IMR-90 (cell line): ENCODE measurements at regions not wholly inside any gene's neighbourhood (a gene's known extent, or its start where the extent isn't known, plus 50 kb on each side); places are given as distances from the start of the nearest gene placed in this dataset.

Experiments used
- ATAC-seq: fragments of 200-7000 bp; cut with Tn5 transposase; 2 replicates; pipeline ENCODE4 v1.9.1; 2020; ENCODE audit warnings: low read depth, mild to moderate bottlenecking, moderate library complexity
- BruUV-seq: library from RNA; stranded (reverse); fragments of 400-500 nt; replicated peaks from 2 replicates; lab custom pipeline; 2021; lab: Mats Ljungman, UMichigan
- CTCF ChIA-PET: fragments of 300-600 bp; formaldehyde crosslinking; extraction: SDS; loops from one replicate; lab custom pipeline; 2021; ENCODE audit warnings: antibody characterized with exemption; lab: Yijun Ruan, JAX
- POLR2A ChIA-PET: fragments of 300-600 bp; sonication (Branson Sonifier 250); formaldehyde crosslinking; loops from one replicate; lab custom pipeline; 2022; ENCODE audit warnings: antibody characterized with exemption; ENCODE audit not compliant: unreplicated experiment; lab: Charles Lee
- DNase-seq: peaks from one replicate; pipeline ENCODE4 v3.0.0; 2013
- H2AFZ ChIP-seq: replicated peaks from 2 replicates; pipeline ENCODE3; 2013; ENCODE audit warnings: low read length, mild to moderate bottlenecking; ENCODE audit not compliant: poor library complexity
- H2AK5ac ChIP-seq: 2 replicates; pipeline ENCODE4 v1.6.1; 2013; ENCODE audit warnings: low read depth, low read length, inconsistent platforms
- H2AK9ac ChIP-seq: replicated peaks from 2 replicates; pipeline ENCODE3; 2013; ENCODE audit warnings: mild to moderate bottlenecking, low read depth, low read length, moderate library complexity; ENCODE audit not compliant: poor library complexity
- H2BK120ac ChIP-seq: 2 replicates; pipeline ENCODE4 v1.6.1; 2013; ENCODE audit warnings: low read depth, low read length, inconsistent platforms
- H2BK15ac ChIP-seq: 3 replicates; pipeline ENCODE4 v1.6.1; 2013; ENCODE audit warnings: low read depth, low read length, inconsistent platforms
- H2BK20ac ChIP-seq: 2 replicates; pipeline ENCODE4 v1.6.1; 2013; ENCODE audit warnings: low read depth, mild to moderate bottlenecking, inconsistent platforms, low read length, moderate library complexity
- H2BK5ac ChIP-seq: 2 replicates; pipeline ENCODE4 v1.6.1; 2013; ENCODE audit warnings: mild to moderate bottlenecking, low read depth, low read length, inconsistent platforms; ENCODE audit not compliant: poor library complexity, severe bottlenecking
- H3K14ac ChIP-seq: replicated peaks from 2 replicates; pipeline ENCODE4 v1.6.1; 2013; ENCODE audit warnings: low read depth, low read length, inconsistent platforms
- H3K18ac ChIP-seq: 2 replicates; pipeline ENCODE4 v1.6.1; 2013; ENCODE audit warnings: low read depth, low read length, control low read depth
- H3K23ac ChIP-seq: 2 replicates; pipeline ENCODE4 v1.6.1; 2013; ENCODE audit warnings: low read depth, low read length, inconsistent platforms
- H3K27ac ChIP-seq: 2 replicates; pipeline ENCODE4 v1.5.1; 2013; ENCODE audit warnings: mild to moderate bottlenecking, control low read depth, low read length; ENCODE audit not compliant: insufficient read depth
- H3K27me3 ChIP-seq: 2 replicates; pipeline ENCODE4 v1.6.1; 2013; ENCODE audit warnings: low read length; ENCODE audit not compliant: control insufficient read depth, insufficient read depth
- H3K36me3 ChIP-seq: 2 replicates; pipeline ENCODE4 v1.6.1; 2013; ENCODE audit warnings: low read length, mixed read lengths; ENCODE audit not compliant: control insufficient read depth, insufficient read depth
- H3K4ac ChIP-seq: 2 replicates; pipeline ENCODE4 v1.6.1; 2013; ENCODE audit warnings: low read depth, low read length, inconsistent platforms
- H3K4me1 ChIP-seq: 2 replicates; pipeline ENCODE4 v1.6.1; 2013; ENCODE audit warnings: low read length, mixed read lengths; ENCODE audit not compliant: control insufficient read depth, insufficient read depth
- H3K4me2 ChIP-seq: 2 replicates; pipeline ENCODE4 v1.6.1; 2013; ENCODE audit warnings: low read depth, mild to moderate bottlenecking, control low read depth, low read length, moderate library complexity
- H3K4me3 ChIP-seq: 2 replicates; pipeline ENCODE4 v1.5.1; 2013; ENCODE audit warnings: low read depth, mild to moderate bottlenecking, control low read depth, low read length, moderate library complexity; ENCODE audit not compliant: insufficient read depth
- H3K56ac ChIP-seq: 2 replicates; pipeline ENCODE4 v1.6.1; 2013; ENCODE audit warnings: low read length, inconsistent platforms; ENCODE audit not compliant: insufficient read depth; ENCODE audit errors: extremely low read depth
- H3K79me1 ChIP-seq, 2 experiments: 2 replicates each; pipeline ENCODE4 v1.6.1; 2013; ENCODE audit warnings: low read length in 2 of 2, inconsistent platforms in 1 of 2, low read depth in 1 of 2
- H3K9ac ChIP-seq: 2 replicates; pipeline ENCODE4 v1.6.1; 2013; ENCODE audit warnings: low read depth, low read length, control low read depth
- H3K9me1 ChIP-seq: 2 replicates; pipeline ENCODE4 v1.6.1; 2013; ENCODE audit warnings: low read length, inconsistent platforms; ENCODE audit not compliant: insufficient read depth
- H3K9me3 ChIP-seq: 2 replicates; pipeline ENCODE4 v1.6.1; 2013; ENCODE audit warnings: low read length; ENCODE audit not compliant: control insufficient read depth, insufficient read depth
- H4K20me1 ChIP-seq: 2 replicates; pipeline ENCODE4 v1.6.1; 2013; ENCODE audit warnings: low read length, inconsistent platforms; ENCODE audit not compliant: insufficient read depth
- H4K5ac ChIP-seq: 2 replicates; pipeline ENCODE4 v1.6.1; 2013; ENCODE audit warnings: mild to moderate bottlenecking, low read depth, low read length, control low read depth
- H4K8ac ChIP-seq, 2 experiments: 2 replicates each; pipeline ENCODE4 v1.6.1; 2013; ENCODE audit warnings: low read depth in 2 of 2, low read length in 2 of 2, control low read depth in 1 of 2, inconsistent platforms in 1 of 2
- H4K91ac ChIP-seq: 2 replicates; pipeline ENCODE4 v1.6.1; 2013; ENCODE audit warnings: low read depth, low read length, inconsistent platforms; ENCODE audit not compliant: insufficient read depth
- BHLHE40 ChIP-seq: fragments of 150-350 bp; IDR thresholded peaks from 2 replicates; pipeline ENCODE4 v1.6.1; 2016; ENCODE audit warnings: mild to moderate bottlenecking, low read depth, low read length
- CEBPB ChIP-seq: IDR thresholded peaks from 2 replicates; pipeline ENCODE4 v1.6.1; 2012; ENCODE audit warnings: low read depth, low read length, improper control_type of control experiment
- CHD1 ChIP-seq: IDR thresholded peaks from 2 replicates; pipeline ENCODE4 v1.6.1; 2012; ENCODE audit warnings: low read depth, low read length, improper control_type of control experiment
- CTCF ChIP-seq: conservative IDR thresholded peaks from 2 replicates; pipeline ENCODE4 v1.5.1; 2012; ENCODE audit warnings: mild to moderate bottlenecking, low read depth, low read length, improper control_type of control experiment
- FOS ChIP-seq: fragments of 150-350 bp; IDR thresholded peaks from 2 replicates; pipeline ENCODE4 v1.6.1; 2016; ENCODE audit warnings: low read depth, low read length
- MAFK ChIP-seq: IDR thresholded peaks from 2 replicates; pipeline ENCODE4 v1.6.1; 2012; ENCODE audit warnings: low read depth, low read length, improper control_type of control experiment
- MAZ ChIP-seq: IDR thresholded peaks from 2 replicates; pipeline ENCODE4 v1.6.1; 2012; ENCODE audit warnings: low read depth, mild to moderate bottlenecking, low read length, improper control_type of control experiment, moderate library complexity, borderline replicate concordance
- MXI1 ChIP-seq: IDR thresholded peaks from 2 replicates; pipeline ENCODE4 v1.6.1; 2012; ENCODE audit warnings: low read depth, mild to moderate bottlenecking, low read length, moderate library complexity, borderline replicate concordance
- NFE2L2 ChIP-seq: fragments of 150-350 bp; IDR thresholded peaks from 2 replicates; pipeline ENCODE4 v1.6.1; 2016; ENCODE audit warnings: low read depth, mild to moderate bottlenecking, low read length
- POLR2A ChIP-seq: IDR thresholded peaks from 2 replicates; pipeline ENCODE4 v1.6.1; 2012; ENCODE audit warnings: mild to moderate bottlenecking, low read depth, low read length
- RAD21 ChIP-seq: IDR thresholded peaks from 2 replicates; pipeline ENCODE4 v1.6.1; 2012; ENCODE audit warnings: low read length, improper control_type of control experiment
- RCOR1 ChIP-seq: IDR thresholded peaks from 2 replicates; pipeline ENCODE4 v1.6.1; 2012; ENCODE audit warnings: mild to moderate bottlenecking, low read length, improper control_type of control experiment; ENCODE audit not compliant: insufficient replicate concordance
- RFX5 ChIP-seq: IDR thresholded peaks from 2 replicates; pipeline ENCODE4 v1.8.0; 2012; ENCODE audit warnings: low read depth, mild to moderate bottlenecking, low read length, moderate library complexity
- SMC3 ChIP-seq: fragments of 150-350 bp; IDR thresholded peaks from 2 replicates; pipeline ENCODE4 v1.6.1; 2016; ENCODE audit warnings: low read depth, mild to moderate bottlenecking, antibody characterized with exemption, low read length, moderate library complexity
- WGBS, 2 experiments: methylation state at CpG; one replicate each; pipeline versions ENCODE4 v1.1.5 to v1.1.7; 2013; ENCODE audit warnings: missing lambda C conversion rate in 2 of 2; ENCODE audit not compliant: insufficient read length in 1 of 2; ENCODE audit errors: extremely low coverage in 2 of 2; 5-methylcytosine and 5-hydroxymethylcytosine counted together
- dilution Hi-C: fragments of 300-500 bp; cut with HindIII; formaldehyde crosslinking; loops from one replicate; pipeline ENCODE4 v1.14.3; 2018; ENCODE audit warnings: low sequenced_read_pairs; ENCODE audit not compliant: unreplicated experiment
- in situ Hi-C: fragments of 300-500 bp; cut with MboI; formaldehyde crosslinking; loops from 3 replicates; pipeline ENCODE4 v1.14.3; 2019; ENCODE audit warnings: low sequenced_read_pairs, inconsistent platforms, mixed read lengths
- intact Hi-C: fragments of 100-400 bp; cut with micrococcal nuclease; formaldehyde crosslinking; loops from 2 replicates; pipeline ENCODE4 v1.10.0; 2022
- TF ChIP-seq, protein P1 (sequence below): fragments of 150-350 bp; IDR thresholded peaks from 2 replicates; pipeline ENCODE4 v1.6.1; 2017; ENCODE audit warnings: mild to moderate bottlenecking, antibody characterized with exemption, low read length, low read depth
- TF ChIP-seq, protein P2 (sequence below): fragments of 150-350 bp; IDR thresholded peaks from 2 replicates; pipeline ENCODE4 v1.6.1; 2016; ENCODE audit warnings: low read depth, mild to moderate bottlenecking, low read length, moderate library complexity, borderline replicate concordance

- no peak overlapping the region for H3K4me2 ChIP-seq
- CTCF ChIA-PET: no interaction called here
- H2AK9ac ChIP-seq: no peak overlapping the region
- in situ Hi-C loops (no loop called here), dilution Hi-C loops (no loop called here), intact Hi-C loops (no loop called here)
- no peak overlapping the region for H3K23ac ChIP-seq
- POLR2A ChIA-PET: no interaction called here
- no peak overlapping the region for H3K4me3 ChIP-seq
- H3K9ac ChIP-seq: no peak overlapping the region
- H2BK20ac ChIP-seq: no peak overlapping the region
- H3K4ac ChIP-seq: no peak overlapping the region
- H4K91ac ChIP-seq: no peak overlapping the region
- no peaks in the 10 kb centered on the region for H4K20me1 ChIP-seq
- H4K5ac ChIP-seq: no peak overlapping the region
- no peak overlapping the region for H3K14ac ChIP-seq
- no peak overlapping the region for H2BK5ac ChIP-seq
- H3K36me3 ChIP-seq: no peaks in the 10 kb centered on the region
- 100% methylated on average over 1 of the region's 3 CpGs; no CpG with 5 or more reads in 1 of the 2 experiments for WGBS, 2 experiments
- no peak overlapping the region for H4K8ac ChIP-seq
- no peak overlapping the region for H2BK15ac ChIP-seq
- no peaks in the 10 kb centered on the region for H3K9me1 ChIP-seq
- H2AK5ac ChIP-seq: no peak overlapping the region
- no peak overlapping the region for H3K56ac ChIP-seq
- TF ChIP-seq CHD1: no peak
- no peak for TF ChIP-seq POLR2A
- TF ChIP-seq RCOR1: no peak
- no peak for TF ChIP-seq MXI1
- no peak for TF ChIP-seq NFE2L2
- no peak for TF ChIP-seq RFX5
- TF ChIP-seq, protein P1, sequence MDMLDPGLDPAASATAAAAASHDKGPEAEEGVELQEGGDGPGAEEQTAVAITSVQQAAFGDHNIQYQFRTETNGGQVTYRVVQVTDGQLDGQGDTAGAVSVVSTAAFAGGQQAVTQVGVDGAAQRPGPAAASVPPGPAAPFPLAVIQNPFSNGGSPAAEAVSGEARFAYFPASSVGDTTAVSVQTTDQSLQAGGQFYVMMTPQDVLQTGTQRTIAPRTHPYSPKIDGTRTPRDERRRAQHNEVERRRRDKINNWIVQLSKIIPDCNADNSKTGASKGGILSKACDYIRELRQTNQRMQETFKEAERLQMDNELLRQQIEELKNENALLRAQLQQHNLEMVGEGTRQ: no peak
- no peak for TF ChIP-seq MAZ
- no peak for TF ChIP-seq RAD21
- TF ChIP-seq SMC3: no peak
- TF ChIP-seq, protein P2, sequence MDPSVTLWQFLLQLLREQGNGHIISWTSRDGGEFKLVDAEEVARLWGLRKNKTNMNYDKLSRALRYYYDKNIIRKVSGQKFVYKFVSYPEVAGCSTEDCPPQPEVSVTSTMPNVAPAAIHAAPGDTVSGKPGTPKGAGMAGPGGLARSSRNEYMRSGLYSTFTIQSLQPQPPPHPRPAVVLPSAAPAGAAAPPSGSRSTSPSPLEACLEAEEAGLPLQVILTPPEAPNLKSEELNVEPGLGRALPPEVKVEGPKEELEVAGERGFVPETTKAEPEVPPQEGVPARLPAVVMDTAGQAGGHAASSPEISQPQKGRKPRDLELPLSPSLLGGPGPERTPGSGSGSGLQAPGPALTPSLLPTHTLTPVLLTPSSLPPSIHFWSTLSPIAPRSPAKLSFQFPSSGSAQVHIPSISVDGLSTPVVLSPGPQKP: no peak
- no peak for TF ChIP-seq MAFK
- TF ChIP-seq BHLHE40: no peak
- no peak for TF ChIP-seq FOS
- no peak for TF ChIP-seq CTCF
- no peak for TF ChIP-seq CEBPB
- no peak overlapping the region for H3K27ac ChIP-seq
- no peak overlapping the region for H2AFZ ChIP-seq
- DNase-seq (no peak), ATAC-seq (no peak)
- H3K9me3 ChIP-seq: no peaks in the 10 kb centered on the region
- no peaks in the 10 kb centered on the region for H3K79me1 ChIP-seq
- H3K18ac ChIP-seq: no peak overlapping the region
- H2BK120ac ChIP-seq: no peak overlapping the region
- H3K4me1 ChIP-seq: no peaks in the 10 kb centered on the region
- no peaks in the 10 kb centered on the region for H3K27me3 ChIP-seq
- no TSS peak for BruUV-seq
Measured at GRCh38 chr3:130621824-130622223, 104.8 kb downstream of the COL6A6 start.
